Sigmoid colon (tissue), 6 donors: ENCODE measurements at regions not wholly inside any gene's neighbourhood (a gene's known extent, or its start where the extent isn't known, plus 50 kb on each side); places are given as distances from the start of the nearest gene placed in this dataset.

ENCODE experiments used
- DNase-seq: peaks from one replicate; pipeline ENCODE4 v3.0.0-alpha.2; 2019
- H3K27ac ChIP-seq, 4 donors: fragments of 200-600 bp; sonication (generic); one replicate each; pipeline ENCODE4 v1.5.1; 2016 to 2019; ENCODE audit warnings: mild to moderate bottlenecking in 1 of 4
- H3K27me3 ChIP-seq, 3 donors: fragments of 200-600 bp; sonication (generic); one replicate each; pipeline ENCODE4 v1.5.1; 2019; ENCODE audit warnings: mild to moderate bottlenecking in 1 of 3
- H3K36me3 ChIP-seq, 4 donors: fragments of 200-600 bp; sonication (generic); one replicate each; pipeline ENCODE4 v1.5.1; 2016 to 2019
- H3K4me1 ChIP-seq, 4 donors: fragments of 200-600 bp; sonication (generic); one replicate each; pipeline ENCODE4 v1.5.1; 2017 to 2019
- H3K4me3 ChIP-seq, 4 donors: fragments of 200-600 bp; sonication (generic); one replicate each; pipeline ENCODE4 v1.5.1; 2017 to 2019; ENCODE audit warnings: mild to moderate bottlenecking in 2 of 4, moderate library complexity in 1 of 4
- H3K9me3 ChIP-seq, 4 donors: fragments of 200-600 bp in 3 of 4; sonication (generic) in 3 of 4; one replicate each; pipeline versions ENCODE4 v1.5.1 to v1.6.1; 2013 to 2019
- EP300 ChIP-seq, 4 donors: sonication (generic); formaldehyde crosslinking; IDR thresholded peaks; one replicate each; pipeline ENCODE4 v1.6.1; 2017; ENCODE audit warnings: antibody characterized with exemption in 4 of 4
- POLR2A ChIP-seq, 2 donors: fragments of 450-650 bp; IDR thresholded peaks; one replicate each; pipeline ENCODE4 v1.6.1; 2016; ENCODE audit warnings: antibody characterized with exemption in 2 of 2, mild to moderate bottlenecking in 2 of 2, moderate library complexity in 2 of 2
- POLR2AphosphoS5 ChIP-seq, 4 donors: sonication (generic); formaldehyde crosslinking; IDR thresholded peaks; one replicate each; pipeline ENCODE4 v1.6.1; 2017; ENCODE audit warnings: antibody characterized with exemption in 4 of 4
- whole genome bisulfite sequencing, 2 donors: extraction: QIAGEN DNeasy Blood & Tissue Kit; methylation state at CpG; one replicate each; pipeline ENCODE4 v1.1.7; 2013; 5-methylcytosine and 5-hydroxymethylcytosine counted together
- intact Hi-C: fragments of 100-400 bp; cut with DNase I; formaldehyde crosslinking; loops from one replicate; pipeline ENCODE4 v1.15.1; 2023
- TF ChIP-seq, protein P1 (sequence below), 4 experiments: fragments of 450-650 bp in 3 of 4; fragments of 200-600 bp in 1 of 4; IDR thresholded peaks; one replicate each; pipeline ENCODE4 v1.5.1; 2016 to 2019; ENCODE audit warnings: antibody characterized with exemption in 4 of 4, mild to moderate bottlenecking in 3 of 4, moderate library complexity in 2 of 4
- donor health status: healthy with polysubstance abuse.
- donor health status: healthy.

DNA sequence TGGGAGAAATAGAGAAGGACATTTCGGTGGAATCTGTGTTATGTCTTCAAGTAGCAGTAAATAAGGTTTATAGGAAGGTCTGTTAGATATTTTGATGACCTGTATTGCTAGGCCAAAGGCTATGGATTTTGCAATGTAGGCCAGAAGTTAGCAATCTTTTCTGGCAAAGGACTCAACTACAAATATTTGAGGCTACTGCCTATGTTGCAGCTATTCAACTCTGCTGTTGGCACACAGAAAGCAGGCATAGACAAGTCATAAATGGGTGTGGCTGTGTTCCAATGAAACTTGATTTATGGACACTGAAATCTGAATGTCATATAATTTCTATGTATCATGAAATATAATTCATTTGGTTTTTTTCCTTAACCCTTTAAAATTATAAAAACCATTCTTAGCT, 438.7 kb upstream of the C2CD4B start:
- no peak for DNase-seq
- Histone ChIP-seq H3K9me3 (no peaks in the 10 kb centered on the region), H3K4me1 (peaks cover 0 to 60% (median 37%) of the 10 kb centered on the region in 4 donors), H3K36me3 (no peaks in the 10 kb centered on the region), H3K27me3 (no peaks in the 10 kb centered on the region), H3K4me3 (no peak overlapping the region), H3K27ac (peak overlapping the region in 3 of 4 donors; percentile 43 to 63 (median 52))
- TF ChIP-seq, protein P1, sequence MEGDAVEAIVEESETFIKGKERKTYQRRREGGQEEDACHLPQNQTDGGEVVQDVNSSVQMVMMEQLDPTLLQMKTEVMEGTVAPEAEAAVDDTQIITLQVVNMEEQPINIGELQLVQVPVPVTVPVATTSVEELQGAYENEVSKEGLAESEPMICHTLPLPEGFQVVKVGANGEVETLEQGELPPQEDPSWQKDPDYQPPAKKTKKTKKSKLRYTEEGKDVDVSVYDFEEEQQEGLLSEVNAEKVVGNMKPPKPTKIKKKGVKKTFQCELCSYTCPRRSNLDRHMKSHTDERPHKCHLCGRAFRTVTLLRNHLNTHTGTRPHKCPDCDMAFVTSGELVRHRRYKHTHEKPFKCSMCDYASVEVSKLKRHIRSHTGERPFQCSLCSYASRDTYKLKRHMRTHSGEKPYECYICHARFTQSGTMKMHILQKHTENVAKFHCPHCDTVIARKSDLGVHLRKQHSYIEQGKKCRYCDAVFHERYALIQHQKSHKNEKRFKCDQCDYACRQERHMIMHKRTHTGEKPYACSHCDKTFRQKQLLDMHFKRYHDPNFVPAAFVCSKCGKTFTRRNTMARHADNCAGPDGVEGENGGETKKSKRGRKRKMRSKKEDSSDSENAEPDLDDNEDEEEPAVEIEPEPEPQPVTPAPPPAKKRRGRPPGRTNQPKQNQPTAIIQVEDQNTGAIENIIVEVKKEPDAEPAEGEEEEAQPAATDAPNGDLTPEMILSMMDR (IDR thresholded peaks at IDR 0.05) = no peak
- TF ChIP-seq POLR2AphosphoS5 (IDR thresholded peaks at IDR 0.05) = peak in 1 of 4 donors; percentile 29
- intact Hi-C loops = no loop called here
- 22 to 62% methylated on average over 1 of the region's 1 CpG for WGBS, 2 donors

DNA sequence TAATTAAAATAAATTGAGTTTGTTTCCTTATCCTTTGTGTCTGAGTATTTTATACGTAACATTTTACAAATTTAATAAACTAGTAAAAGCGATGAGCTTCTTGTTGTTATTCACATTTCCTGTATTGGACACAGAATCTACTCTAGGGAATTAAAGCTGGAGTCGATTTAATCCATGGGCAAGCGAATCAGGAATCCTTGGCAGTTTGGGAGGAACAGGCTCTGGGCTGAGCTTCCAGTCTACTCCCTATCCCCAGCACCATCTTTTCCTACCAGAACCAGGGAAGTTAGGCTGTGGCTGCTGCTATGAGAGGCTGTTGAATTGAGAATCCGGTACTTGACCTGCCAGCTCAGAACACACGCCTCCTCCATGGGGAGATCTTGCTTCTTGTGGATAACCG, 437.3 kb upstream of the TPM1 start:
- Histone ChIP-seq H3K27me3 (no peaks in the 10 kb centered on the region), H3K4me3 (no peak overlapping the region), H3K27ac (peak overlapping the region in 3 of 4 donors; percentile 62 to 69 (median 65)), H3K36me3 (no peaks in the 10 kb centered on the region), H3K9me3 (no peaks in the 10 kb centered on the region), H3K4me1 (peaks cover 0 to 60% (median 39%) of the 10 kb centered on the region in 4 donors)
- no peak for TF ChIP-seq POLR2A (IDR thresholded peaks at IDR 0.05)
- TF ChIP-seq, protein P1 (IDR thresholded peaks at IDR 0.05) = no peak
- no peak for TF ChIP-seq POLR2AphosphoS5 (IDR thresholded peaks at IDR 0.05)
- TF ChIP-seq EP300 (IDR thresholded peaks at IDR 0.05) = no peak
- no peak for DNase-seq
- 89 to 95% methylated on average over 7 of the region's 7 CpGs for WGBS, 2 donors
- intact Hi-C loops = no loop called here

DNA sequence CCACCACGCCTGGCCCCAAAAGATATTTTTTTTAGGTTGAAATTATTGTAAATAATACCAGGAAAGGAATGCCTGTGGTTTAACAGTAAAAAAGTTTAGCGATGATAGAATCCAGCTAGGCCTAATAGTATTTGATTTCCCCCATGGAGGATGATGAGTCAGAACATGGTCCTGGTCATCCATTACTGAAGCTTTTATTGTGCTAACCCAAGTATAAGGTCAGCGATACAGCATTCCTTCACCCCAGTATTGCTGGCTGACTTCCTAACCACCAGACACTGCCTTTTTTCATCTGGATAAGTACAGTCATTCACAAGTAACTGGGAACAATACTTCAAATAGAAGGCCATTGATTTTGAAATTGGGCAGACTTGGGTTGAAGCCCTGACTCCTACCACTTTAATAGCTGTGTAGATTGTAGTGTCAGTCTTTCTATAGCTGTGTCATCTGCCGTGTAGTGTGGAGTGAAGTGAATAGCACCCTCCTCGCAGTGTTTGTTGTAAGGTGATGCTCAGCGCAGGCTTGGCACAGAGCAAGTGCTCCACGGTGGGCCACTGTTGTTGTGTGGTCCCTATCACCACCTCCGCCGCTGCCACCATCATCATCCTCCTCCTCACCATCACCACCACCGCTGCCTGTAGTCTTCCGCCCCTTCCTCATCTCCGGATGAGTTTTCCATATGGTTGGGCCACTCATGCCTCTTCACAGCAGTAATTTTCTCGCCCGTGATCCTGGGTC, 436.0 kb upstream of the TPM1 start:
- H3K27ac ChIP-seq = peak overlapping the region in 3 of 4 donors; percentile 62 to 69 (median 65)
- DNase-seq = no peak

DNA sequence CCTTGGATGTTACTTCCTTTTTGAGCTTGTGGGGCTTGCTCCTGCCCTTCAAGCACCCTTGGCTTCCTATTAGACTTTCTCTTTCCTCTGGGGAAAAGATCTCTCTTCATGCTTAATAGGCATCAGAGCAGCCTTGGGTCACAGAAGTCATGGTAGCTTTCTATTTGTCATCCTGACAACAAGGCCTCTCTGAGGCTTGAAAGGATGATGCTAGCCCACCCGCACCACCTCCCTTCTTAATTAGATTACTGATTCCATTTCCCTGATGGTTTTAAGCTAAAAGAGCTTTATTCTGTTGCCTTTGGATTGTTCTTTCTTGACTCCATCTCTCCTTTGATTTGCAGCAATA, 435.5 kb upstream of the TPM1 start:
- H3K4me1 ChIP-seq = peaks cover 0 to 62% (median 46%) of the 10 kb centered on the region in 4 donors
- intact Hi-C loops = no loop called here
- DNase-seq = no peak
- no peaks in the 10 kb centered on the region for H3K36me3 ChIP-seq
- no peaks in the 10 kb centered on the region for H3K9me3 ChIP-seq
- peak overlapping the region in 3 of 4 donors; percentile 62 to 69 (median 65) for H3K27ac ChIP-seq
- TF ChIP-seq POLR2AphosphoS5 (IDR thresholded peaks at IDR 0.05) = no peak
- no peak overlapping the region for H3K4me3 ChIP-seq
- WGBS, 2 donors = 93 to 95% methylated on average over 1 of the region's 1 CpG
- no peaks in the 10 kb centered on the region for H3K27me3 ChIP-seq

More for the DNA sequence above, 436.0 kb upstream of the TPM1 start:
- intact Hi-C loops = no loop called here
- no peak overlapping the region for H3K4me3 ChIP-seq
- H3K9me3 ChIP-seq = no peaks in the 10 kb centered on the region
- peaks cover 0 to 67% (median 49%) of the 10 kb centered on the region in 4 donors for H3K4me1 ChIP-seq
- H3K36me3 ChIP-seq = no peaks in the 10 kb centered on the region
- TF ChIP-seq, protein P1 (IDR thresholded peaks at IDR 0.05) = no peak
- TF ChIP-seq POLR2AphosphoS5 (IDR thresholded peaks at IDR 0.05) = peak in 3 of 4 donors; percentile 57 to 58 (median 58)
- WGBS, 2 donors = 89 to 93% methylated on average over 14 of the region's 14 CpGs
- no peaks in the 10 kb centered on the region for H3K27me3 ChIP-seq

DNA sequence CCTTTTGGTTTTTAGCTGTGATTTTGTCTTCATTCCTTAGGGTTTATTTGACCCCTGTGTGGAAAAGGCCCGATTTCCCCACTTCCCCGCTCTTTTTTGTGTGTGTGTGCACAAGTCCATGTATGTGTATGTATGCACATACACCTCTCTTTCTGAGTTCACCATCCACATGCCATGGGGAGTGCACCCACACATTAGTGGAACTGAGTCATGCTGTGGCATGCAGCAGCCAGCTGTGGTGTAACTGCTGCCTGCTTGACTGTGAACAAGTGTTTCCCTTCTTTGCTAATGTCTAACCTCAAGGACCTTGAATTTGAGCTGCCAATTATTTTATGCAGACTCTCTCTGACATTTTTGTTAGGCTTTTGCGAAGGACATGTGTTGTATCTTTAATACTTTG, 434.9 kb upstream of the TPM1 start:
- no peaks in the 10 kb centered on the region for H3K36me3 ChIP-seq
- no peak overlapping the region for H3K4me3 ChIP-seq
- WGBS, 2 donors = 97% methylated on average over 3 of the region's 3 CpGs
- no peaks in the 10 kb centered on the region for H3K27me3 ChIP-seq
- no peaks in the 10 kb centered on the region for H3K9me3 ChIP-seq
- H3K27ac ChIP-seq = peak overlapping the region in 1 of 4 donors; percentile 69
- TF ChIP-seq POLR2A (IDR thresholded peaks at IDR 0.05) (no peak), EP300 (IDR thresholded peaks at IDR 0.05) (no peak), POLR2AphosphoS5 (IDR thresholded peaks at IDR 0.05) (no peak)
- TF ChIP-seq, protein P1 (IDR thresholded peaks at IDR 0.05) = no peak
- DNase-seq = no peak
- peaks cover 0 to 56% (median 41%) of the 10 kb centered on the region in 4 donors for H3K4me1 ChIP-seq
- intact Hi-C loops = no loop called here
